ENCODE measurements at regions not wholly inside any gene's neighbourhood (a gene's known extent, or its start where the extent isn't known, plus 50 kb on each side); places are given as distances from the start of the nearest gene placed in this dataset.

GRCh38 chr10:128468462-128468861 lies 342.2 kb upstream of the MKI67 start:
- Histone ChIP-seq H3K27ac (ENCODE audit: low read length, poor library complexity, severe bottlenecking) (no peak overlapping the region), H2AK5ac (ENCODE audit: low read length, severe bottlenecking) (no peak overlapping the region), H3K4ac (ENCODE audit: low read depth in 1 of 2, low read length in 2 of 2) (no peak overlapping the region), H3K14ac (ENCODE audit: low read length in 2 of 2) (no peak overlapping the region), H3K23ac (ENCODE audit: low read length in 2 of 2) (no peak overlapping the region), H2BK12ac (ENCODE audit: low read length in 2 of 2) (no peak overlapping the region), H3K4me2 (ENCODE audit: low read length, poor library complexity, severe bottlenecking) (no peak overlapping the region), H3K36me3 (ENCODE audit: control insufficient read depth in 1 of 2, insufficient read depth in 2 of 2, low read depth in 1 of 2, low read length in 2 of 2) (no peaks in the 10 kb centered on the region), H3K79me1 (replicated peaks; ENCODE audit: low read length, poor library complexity, severe bottlenecking) (no peaks in the 10 kb centered on the region), H3K18ac (ENCODE audit: low read depth in 1 of 2, low read length in 2 of 2) (no peak overlapping the region), H2AFZ (ENCODE audit: low read depth, low read length) (no peak overlapping the region), H3K9me3 (ENCODE audit: control insufficient read depth, low read length) (no peaks in the 10 kb centered on the region), H3K4me3 (ENCODE audit: insufficient read depth in 1 of 2, low read depth in 1 of 2, low read length in 2 of 2) (no peak overlapping the region), H2BK15ac (ENCODE audit: low read depth, poor library complexity, severe bottlenecking) (no peak overlapping the region), H2BK120ac (ENCODE audit: low read depth, low read length) (no peak overlapping the region), H3K4me1 (ENCODE audit: control insufficient read depth, insufficient read depth, low read depth, low read length) (no peaks in the 10 kb centered on the region), H4K8ac (ENCODE audit: low read length) (no peak overlapping the region), H4K91ac (ENCODE audit: low read length) (no peak overlapping the region), H3K27me3 (ENCODE audit: control insufficient read depth in 1 of 2, insufficient read depth in 1 of 2, low read length in 2 of 2) (no peaks in the 10 kb centered on the region), H2BK5ac (ENCODE audit: low read depth, low read length, poor library complexity, severe bottlenecking) (no peak overlapping the region), H3K9ac (ENCODE audit: low read length) (no peak overlapping the region)
- DNase-seq: no peak
- 78% methylated on average over 7 of the region's 7 CpGs for WGBS

GRCh38 chr10:128469515-128469914 lies 343.3 kb upstream of the MKI67 start:
- 90% methylated on average over 9 of the region's 9 CpGs for WGBS
- Histone ChIP-seq H3K4me1 (ENCODE audit: control insufficient read depth, insufficient read depth, low read depth, low read length) (no peaks in the 10 kb centered on the region), H3K23ac (ENCODE audit: low read length in 2 of 2) (no peak overlapping the region), H2BK5ac (ENCODE audit: low read depth, low read length, poor library complexity, severe bottlenecking) (no peak overlapping the region), H4K91ac (ENCODE audit: low read length) (no peak overlapping the region), H2BK120ac (ENCODE audit: low read depth, low read length) (no peak overlapping the region), H2BK15ac (ENCODE audit: low read depth, poor library complexity, severe bottlenecking) (no peak overlapping the region), H3K18ac (ENCODE audit: low read depth in 1 of 2, low read length in 2 of 2) (no peak overlapping the region), H2AFZ (ENCODE audit: low read depth, low read length) (no peak overlapping the region), H3K27me3 (ENCODE audit: control insufficient read depth in 1 of 2, insufficient read depth in 1 of 2, low read length in 2 of 2) (no peaks in the 10 kb centered on the region), H2BK12ac (ENCODE audit: low read length in 2 of 2) (no peak overlapping the region), H3K4me2 (ENCODE audit: low read length, poor library complexity, severe bottlenecking) (no peak overlapping the region), H3K27ac (ENCODE audit: low read length, poor library complexity, severe bottlenecking) (no peak overlapping the region), H3K14ac (ENCODE audit: low read length in 2 of 2) (no peak overlapping the region), H2AK5ac (ENCODE audit: low read length, severe bottlenecking) (no peak overlapping the region), H3K9me3 (ENCODE audit: control insufficient read depth, low read length) (no peaks in the 10 kb centered on the region), H3K9ac (ENCODE audit: low read length) (no peak overlapping the region), H3K79me1 (replicated peaks; ENCODE audit: low read length, poor library complexity, severe bottlenecking) (no peaks in the 10 kb centered on the region), H4K8ac (ENCODE audit: low read length) (no peak overlapping the region), H3K36me3 (ENCODE audit: control insufficient read depth in 1 of 2, insufficient read depth in 2 of 2, low read depth in 1 of 2, low read length in 2 of 2) (no peaks in the 10 kb centered on the region), H3K4ac (ENCODE audit: low read depth in 1 of 2, low read length in 2 of 2) (no peak overlapping the region), H3K4me3 (ENCODE audit: insufficient read depth in 1 of 2, low read depth in 1 of 2, low read length in 2 of 2) (no peak overlapping the region)
- DNase-seq: no peak

DNA sequence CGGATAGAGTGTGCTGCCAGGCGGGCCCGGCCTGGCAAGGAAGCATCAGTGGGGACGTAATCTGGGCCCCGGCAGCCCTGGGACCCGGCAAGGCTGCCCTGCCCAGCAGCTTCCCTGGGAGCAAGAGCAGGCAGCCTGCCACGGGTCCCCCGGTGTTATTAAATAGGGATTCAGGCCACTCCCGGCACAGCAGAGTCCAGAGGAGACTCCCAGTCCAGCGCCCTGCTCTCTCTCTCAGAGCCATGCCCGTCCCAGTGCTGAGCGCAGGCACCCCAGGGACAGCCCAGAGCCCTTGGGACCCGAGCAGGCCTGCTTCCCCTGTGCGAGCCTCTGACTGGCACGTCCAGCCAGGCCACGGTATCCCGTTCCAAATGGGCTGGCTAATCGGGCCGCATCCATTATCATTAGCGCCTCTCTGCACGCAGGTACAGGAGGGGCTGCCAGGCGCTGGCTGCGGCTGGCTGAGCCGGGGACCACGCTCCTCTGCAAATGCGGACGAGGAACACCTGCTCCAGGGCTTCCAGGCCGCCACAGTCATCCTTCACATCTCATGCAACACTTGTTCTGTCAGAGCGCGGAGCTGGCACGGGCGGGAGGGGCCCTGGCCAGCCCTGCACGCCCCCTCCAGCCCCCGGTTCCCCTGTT lies 344.2 kb upstream of the MKI67 start:
- no peak overlapping the region for H3K9ac ChIP-seq (ENCODE audit: low read length)
- no peaks in the 10 kb centered on the region for H3K27me3 ChIP-seq (ENCODE audit: control insufficient read depth in 1 of 2, insufficient read depth in 1 of 2, low read length in 2 of 2)
- no peak overlapping the region for H3K4me3 ChIP-seq (ENCODE audit: insufficient read depth in 1 of 2, low read depth in 1 of 2, low read length in 2 of 2)
- H2BK12ac ChIP-seq (ENCODE audit: low read length in 2 of 2): no peak overlapping the region
- no peak overlapping the region for H2BK15ac ChIP-seq (ENCODE audit: low read depth, poor library complexity, severe bottlenecking)
- no peak overlapping the region for H3K4me2 ChIP-seq (ENCODE audit: low read length, poor library complexity, severe bottlenecking)
- no peak overlapping the region for H4K8ac ChIP-seq (ENCODE audit: low read length)
- no peak overlapping the region for H3K27ac ChIP-seq (ENCODE audit: low read length, poor library complexity, severe bottlenecking)
- H3K79me1 ChIP-seq (replicated peaks; ENCODE audit: low read length, poor library complexity, severe bottlenecking): no peaks in the 10 kb centered on the region
- no peaks in the 10 kb centered on the region for H3K4me1 ChIP-seq (ENCODE audit: control insufficient read depth, insufficient read depth, low read depth, low read length)
- no peak overlapping the region for H3K23ac ChIP-seq (ENCODE audit: low read length in 2 of 2)
- H2BK5ac ChIP-seq (ENCODE audit: low read depth, low read length, poor library complexity, severe bottlenecking): no peak overlapping the region
- no peak overlapping the region for H4K91ac ChIP-seq (ENCODE audit: low read length)
- DNase-seq: no peak
- no peak overlapping the region for H3K18ac ChIP-seq (ENCODE audit: low read depth in 1 of 2, low read length in 2 of 2)
- no peaks in the 10 kb centered on the region for H3K9me3 ChIP-seq (ENCODE audit: control insufficient read depth, low read length)
- WGBS: 87% methylated on average over 34 of the region's 34 CpGs
- H2BK120ac ChIP-seq (ENCODE audit: low read depth, low read length): no peak overlapping the region
- H2AFZ ChIP-seq (ENCODE audit: low read depth, low read length): no peak overlapping the region
- no peak overlapping the region for H3K4ac ChIP-seq (ENCODE audit: low read depth in 1 of 2, low read length in 2 of 2)
- no peak overlapping the region for H2AK5ac ChIP-seq (ENCODE audit: low read length, severe bottlenecking)
- H3K14ac ChIP-seq (ENCODE audit: low read length in 2 of 2): no peak overlapping the region
- H3K36me3 ChIP-seq (ENCODE audit: control insufficient read depth in 1 of 2, insufficient read depth in 2 of 2, low read depth in 1 of 2, low read length in 2 of 2): no peaks in the 10 kb centered on the region

- no peak overlapping the region for H3K9ac ChIP-seq (ENCODE audit: low read length)
- no peak overlapping the region for H2BK15ac ChIP-seq (ENCODE audit: low read depth, poor library complexity, severe bottlenecking)
These were observed 344.9 kb upstream of the MKI67 start for GRCh38 chr10:128471151-128471550.

More at GRCh38 chr10:128471151-128471550, 344.9 kb upstream of the MKI67 start:
- Histone ChIP-seq H4K8ac (ENCODE audit: low read length) (no peak overlapping the region), H3K4me3 (ENCODE audit: insufficient read depth in 1 of 2, low read depth in 1 of 2, low read length in 2 of 2) (no peak overlapping the region), H3K18ac (ENCODE audit: low read depth in 1 of 2, low read length in 2 of 2) (no peak overlapping the region), H3K27me3 (ENCODE audit: control insufficient read depth in 1 of 2, insufficient read depth in 1 of 2, low read length in 2 of 2) (no peaks in the 10 kb centered on the region), H3K4me1 (ENCODE audit: control insufficient read depth, insufficient read depth, low read depth, low read length) (no peaks in the 10 kb centered on the region), H3K14ac (ENCODE audit: low read length in 2 of 2) (peak overlapping the region in 1 of 2 experiments; percentile 7), H2AK5ac (ENCODE audit: low read length, severe bottlenecking) (no peak overlapping the region), H3K4me2 (ENCODE audit: low read length, poor library complexity, severe bottlenecking) (no peak overlapping the region), H3K36me3 (ENCODE audit: control insufficient read depth in 1 of 2, insufficient read depth in 2 of 2, low read depth in 1 of 2, low read length in 2 of 2) (no peaks in the 10 kb centered on the region), H4K91ac (ENCODE audit: low read length) (no peak overlapping the region), H2AFZ (ENCODE audit: low read depth, low read length) (no peak overlapping the region), H3K27ac (ENCODE audit: low read length, poor library complexity, severe bottlenecking) (no peak overlapping the region), H2BK5ac (ENCODE audit: low read depth, low read length, poor library complexity, severe bottlenecking) (no peak overlapping the region), H3K9me3 (ENCODE audit: control insufficient read depth, low read length) (no peaks in the 10 kb centered on the region), H2BK12ac (ENCODE audit: low read length in 2 of 2) (no peak overlapping the region), H3K79me1 (replicated peaks; ENCODE audit: low read length, poor library complexity, severe bottlenecking) (no peaks in the 10 kb centered on the region), H3K23ac (ENCODE audit: low read length in 2 of 2) (no peak overlapping the region), H3K4ac (ENCODE audit: low read depth in 1 of 2, low read length in 2 of 2) (no peak overlapping the region), H2BK120ac (ENCODE audit: low read depth, low read length) (no peak overlapping the region)
- 84% methylated on average over 12 of the region's 12 CpGs for WGBS
- DNase-seq: no peak

Data from mesenchymal stem cell (in vitro differentiated cells and primary cell).